Gastroesophageal sphincter (tissue), 4 donors: ENCODE measurements at regions not wholly inside any gene's neighbourhood (a gene's known extent, or its start where the extent isn't known, plus 50 kb on each side); places are given as distances from the start of the nearest gene placed in this dataset.

Experiments
- ATAC-seq: fragments of 150-250 bp; one replicate; pipeline ENCODE4 v1.9.1; 2016; ENCODE audit warnings: mild to moderate bottlenecking, moderate library complexity
- H3K27ac ChIP-seq, 4 donors: fragments of 200-600 bp; sonication (generic) in 3 of 4; 1 replicate in 3 of 4; 2 replicates in 1 of 4; pipeline ENCODE4 v1.5.1; 2016 to 2019
- H3K27me3 ChIP-seq: fragments of 200-600 bp; sonication (generic); one replicate; pipeline ENCODE4 v1.5.1; 2019
- H3K36me3 ChIP-seq, 2 donors: fragments of 200-600 bp; sonication (generic); one replicate each; pipeline ENCODE4 v1.5.1; 2019; ENCODE audit warnings: control low read depth in 1 of 2
- H3K4me1 ChIP-seq, 3 donors: fragments of 200-600 bp; sonication (generic); 1 replicate in 2 of 3; 2 replicates in 1 of 3; pipeline ENCODE4 v1.5.1; 2016 to 2019; ENCODE audit warnings: control low read depth in 2 of 3
- H3K4me3 ChIP-seq, 2 donors: fragments of 200-600 bp; sonication (generic); one replicate each; pipeline ENCODE4 v1.5.1; 2019; ENCODE audit warnings: mild to moderate bottlenecking in 1 of 2, moderate library complexity in 1 of 2
- H3K9me3 ChIP-seq, 3 donors: fragments of 200-600 bp; sonication (generic); one replicate each; pipeline ENCODE4 v1.5.1; 2017 to 2019; ENCODE audit warnings: control low read depth in 2 of 3
- EP300 ChIP-seq: sonication (generic); formaldehyde crosslinking; IDR thresholded peaks from one replicate; pipeline ENCODE4 v1.6.1; 2017; ENCODE audit warnings: antibody characterized with exemption, mild to moderate bottlenecking
- POLR2A ChIP-seq, 2 donors: fragments of 450-650 bp; IDR thresholded peaks; one replicate each; pipeline ENCODE4 v1.6.1; 2017; ENCODE audit warnings: antibody characterized with exemption in 2 of 2, mild to moderate bottlenecking in 2 of 2, moderate library complexity in 1 of 2
- POLR2AphosphoS5 ChIP-seq: sonication (generic); formaldehyde crosslinking; IDR thresholded peaks from one replicate; pipeline ENCODE4 v1.6.1; 2017; ENCODE audit warnings: antibody characterized with exemption
- WGBS, 2 donors: methylation state at CpG; one replicate each; pipeline ENCODE4 v1.1.5; 2018; ENCODE audit warnings: low coverage in 1 of 2; 5-methylcytosine and 5-hydroxymethylcytosine counted together
- TF ChIP-seq, protein P1 (sequence below), 4 experiments: fragments of 200-600 bp in 2 of 4; fragments of 450-650 bp in 2 of 4; sonication (generic) in 1 of 4; IDR thresholded peaks; one replicate each; pipeline ENCODE4 v1.5.1; 2017 to 2019; ENCODE audit warnings: antibody characterized with exemption in 4 of 4, mild to moderate bottlenecking in 2 of 4, moderate library complexity in 2 of 4

DNA sequence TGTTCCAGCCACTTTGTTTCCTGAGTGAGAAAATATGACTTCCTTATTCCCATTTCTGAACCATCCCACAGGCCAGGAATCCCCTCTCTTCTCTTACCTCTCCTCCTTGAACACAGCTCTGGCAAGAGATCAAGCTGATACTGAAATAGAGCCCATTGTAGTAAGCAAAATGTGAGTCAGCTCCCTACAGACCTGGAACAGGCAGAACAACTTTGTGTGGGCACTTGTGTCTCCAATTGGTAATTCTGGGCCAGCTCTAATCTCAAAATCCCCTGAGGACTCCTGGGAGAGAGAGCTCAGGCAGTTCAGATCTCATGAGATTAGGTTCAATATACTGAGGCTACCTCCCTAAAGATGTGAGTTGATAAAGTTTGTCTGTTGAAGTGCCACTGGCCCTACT lies 213.5 kb downstream of the GUCY2F start:
- no peak for TF ChIP-seq POLR2AphosphoS5
- TF ChIP-seq POLR2A (IDR thresholded peaks at IDR 0.05), result no peak
- TF ChIP-seq EP300, result no peak
- TF ChIP-seq, protein P1, sequence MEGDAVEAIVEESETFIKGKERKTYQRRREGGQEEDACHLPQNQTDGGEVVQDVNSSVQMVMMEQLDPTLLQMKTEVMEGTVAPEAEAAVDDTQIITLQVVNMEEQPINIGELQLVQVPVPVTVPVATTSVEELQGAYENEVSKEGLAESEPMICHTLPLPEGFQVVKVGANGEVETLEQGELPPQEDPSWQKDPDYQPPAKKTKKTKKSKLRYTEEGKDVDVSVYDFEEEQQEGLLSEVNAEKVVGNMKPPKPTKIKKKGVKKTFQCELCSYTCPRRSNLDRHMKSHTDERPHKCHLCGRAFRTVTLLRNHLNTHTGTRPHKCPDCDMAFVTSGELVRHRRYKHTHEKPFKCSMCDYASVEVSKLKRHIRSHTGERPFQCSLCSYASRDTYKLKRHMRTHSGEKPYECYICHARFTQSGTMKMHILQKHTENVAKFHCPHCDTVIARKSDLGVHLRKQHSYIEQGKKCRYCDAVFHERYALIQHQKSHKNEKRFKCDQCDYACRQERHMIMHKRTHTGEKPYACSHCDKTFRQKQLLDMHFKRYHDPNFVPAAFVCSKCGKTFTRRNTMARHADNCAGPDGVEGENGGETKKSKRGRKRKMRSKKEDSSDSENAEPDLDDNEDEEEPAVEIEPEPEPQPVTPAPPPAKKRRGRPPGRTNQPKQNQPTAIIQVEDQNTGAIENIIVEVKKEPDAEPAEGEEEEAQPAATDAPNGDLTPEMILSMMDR (IDR thresholded peaks at IDR 0.05), result no peak
- Histone ChIP-seq H3K9me3 (peaks cover 0 to 1% (median 0%) of the 10 kb centered on the region in 3 donors), H3K27me3 (no peaks in the 10 kb centered on the region), H3K4me1 (no peaks in the 10 kb centered on the region), H3K36me3 (no peaks in the 10 kb centered on the region), H3K4me3 (no peak overlapping the region), H3K27ac (no peak overlapping the region)
- ATAC-seq, result no peak

DNA sequence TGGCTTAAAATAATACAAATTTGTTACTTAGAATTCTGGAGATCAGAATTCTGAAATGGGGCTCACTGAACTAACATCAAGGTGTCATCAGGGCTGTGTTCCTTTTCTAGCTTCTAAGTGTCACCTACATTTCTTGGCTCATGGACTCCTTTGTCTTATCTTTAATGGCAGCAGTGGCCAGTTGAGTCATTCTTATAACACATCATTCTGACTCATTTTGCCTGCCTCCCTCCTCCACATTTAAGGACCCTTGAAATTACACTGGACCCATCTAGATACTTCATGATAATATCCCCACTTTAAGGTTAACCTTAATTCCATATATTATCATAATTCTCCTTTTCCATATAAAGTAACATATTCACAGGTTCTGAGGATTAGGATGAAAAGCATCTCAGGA lies 215.9 kb downstream of the GUCY2F start:
- Histone ChIP-seq H3K27me3 (no peaks in the 10 kb centered on the region), H3K4me1 (no peaks in the 10 kb centered on the region), H3K27ac (no peak overlapping the region), H3K9me3 (peaks cover 0 to 1% (median 0%) of the 10 kb centered on the region in 3 donors), H3K4me3 (no peak overlapping the region), H3K36me3 (no peaks in the 10 kb centered on the region)
- ATAC-seq, result no peak
- TF ChIP-seq, protein P1 (IDR thresholded peaks at IDR 0.05), result no peak
- no peak for TF ChIP-seq POLR2AphosphoS5
- TF ChIP-seq EP300, result no peak
- no peak for TF ChIP-seq POLR2A (IDR thresholded peaks at IDR 0.05)

DNA sequence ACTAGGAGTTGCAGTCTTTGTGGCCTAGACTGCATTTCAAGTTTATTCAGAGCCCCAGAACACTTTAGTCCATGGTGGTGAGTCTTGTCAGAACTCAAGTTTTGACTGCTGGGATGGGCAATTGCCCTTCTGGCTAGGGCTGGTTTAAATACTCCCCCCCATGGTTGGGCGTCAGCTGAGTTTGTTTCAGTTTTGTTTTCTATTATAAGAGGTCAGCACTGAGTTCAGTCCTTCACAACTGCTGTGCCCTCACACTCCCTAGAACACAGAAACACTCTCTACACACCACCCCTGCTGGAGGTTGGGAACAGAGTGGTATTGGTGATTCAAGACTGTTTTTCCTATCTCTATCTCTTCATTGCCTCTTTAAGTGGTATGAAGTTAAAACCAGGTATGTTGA lies 217.0 kb downstream of the GUCY2F start:
- H3K36me3 ChIP-seq, result no peaks in the 10 kb centered on the region
- 100% methylated on average over 1 of the region's 1 CpG; no CpG with 5 or more reads in 1 of the 2 donors for WGBS, 2 donors
- no peak for ATAC-seq
- no peaks in the 10 kb centered on the region for H3K27me3 ChIP-seq
- H3K4me1 ChIP-seq, result no peaks in the 10 kb centered on the region
- no peak overlapping the region for H3K27ac ChIP-seq
- no peak overlapping the region for H3K4me3 ChIP-seq
- peaks cover 0 to 1% (median 0%) of the 10 kb centered on the region in 3 donors for H3K9me3 ChIP-seq
- TF ChIP-seq EP300, result no peak

DNA sequence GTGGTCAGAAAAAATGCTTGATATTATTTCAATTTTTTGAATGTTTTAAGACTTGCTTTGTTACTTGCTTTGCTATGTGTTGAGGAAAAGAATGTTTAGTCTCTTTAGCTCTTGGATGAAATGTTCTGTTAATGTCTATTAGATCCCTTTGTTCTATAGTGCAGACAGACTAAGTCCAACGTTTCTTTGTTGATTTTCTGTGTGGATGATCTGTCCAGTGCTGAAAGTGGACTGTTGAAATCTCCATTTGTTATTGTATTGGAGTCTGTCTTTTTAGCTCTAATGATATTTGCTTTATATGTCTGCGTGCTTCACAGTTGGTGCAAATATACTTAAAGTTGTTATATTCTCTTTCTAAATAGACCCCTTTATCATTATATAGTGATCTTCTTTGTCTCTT lies 220.6 kb downstream of the GUCY2F start:
- H3K36me3 ChIP-seq, result no peaks in the 10 kb centered on the region
- no peaks in the 10 kb centered on the region for H3K4me1 ChIP-seq
- no peaks in the 10 kb centered on the region for H3K27me3 ChIP-seq
- peaks cover 0 to 1% (median 0%) of the 10 kb centered on the region in 3 donors for H3K9me3 ChIP-seq
- 38% methylated on average over 2 of the region's 2 CpGs for WGBS, 2 donors
- ATAC-seq, result no peak
- H3K27ac ChIP-seq, result no peak overlapping the region
- TF ChIP-seq EP300 (no peak), POLR2A (IDR thresholded peaks at IDR 0.05) (no peak), POLR2AphosphoS5 (no peak)
- TF ChIP-seq, protein P1 (IDR thresholded peaks at IDR 0.05), result no peak
- H3K4me3 ChIP-seq, result no peak overlapping the region

DNA sequence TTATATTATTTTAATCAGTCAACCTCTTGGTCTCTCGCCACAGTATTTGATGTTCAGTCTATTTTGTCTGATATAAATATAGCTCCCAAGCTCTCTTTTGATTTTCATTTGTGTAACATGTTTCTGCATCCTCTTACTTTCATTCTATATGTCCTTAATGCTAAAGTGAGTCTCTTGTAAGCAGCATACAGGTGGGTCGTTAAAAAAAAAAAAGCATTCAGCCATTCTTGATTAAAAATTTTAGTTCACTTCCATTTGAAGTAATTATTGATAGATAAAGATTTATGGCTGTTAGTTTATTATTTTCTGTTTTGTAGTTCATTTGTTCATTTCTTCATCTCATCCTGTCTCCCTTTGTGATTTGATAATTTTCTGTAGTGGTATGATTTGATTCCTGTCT lies 229.1 kb downstream of the GUCY2F start:
- no peaks in the 10 kb centered on the region for H3K4me1 ChIP-seq
- ATAC-seq, result no peak
- no peak for TF ChIP-seq POLR2A (IDR thresholded peaks at IDR 0.05)
- TF ChIP-seq POLR2AphosphoS5, result no peak
- TF ChIP-seq, protein P1 (IDR thresholded peaks at IDR 0.05), result no peak
- no peak for TF ChIP-seq EP300
- H3K4me3 ChIP-seq, result no peak overlapping the region
- H3K36me3 ChIP-seq, result no peaks in the 10 kb centered on the region
- WGBS, 2 donors, result 75 to 82% methylated on average over 2 of the region's 2 CpGs
- no peak overlapping the region for H3K27ac ChIP-seq
- H3K9me3 ChIP-seq, result no peaks in the 10 kb centered on the region
- H3K27me3 ChIP-seq, result no peaks in the 10 kb centered on the region

DNA sequence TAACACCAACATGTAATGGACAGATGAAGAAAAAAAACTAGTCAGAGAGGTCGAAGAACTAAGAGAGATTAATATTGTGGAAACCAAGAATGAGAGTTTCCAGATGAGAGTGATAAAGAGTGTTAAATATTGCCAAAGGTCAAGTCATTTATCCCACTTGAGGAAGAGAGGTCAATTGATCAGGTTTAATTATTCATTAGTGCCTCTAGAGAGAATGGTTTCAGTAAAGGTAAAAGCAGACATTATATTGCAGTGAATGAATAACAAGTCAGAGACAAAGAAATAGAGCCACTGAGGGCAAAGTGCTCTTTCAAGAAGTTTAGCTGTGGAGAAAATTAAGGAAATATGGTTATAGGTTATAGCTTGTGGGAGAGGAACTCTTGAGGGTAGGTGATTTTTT lies 263.1 kb downstream of the GUCY2F start:
- Histone ChIP-seq H3K4me3 (no peak overlapping the region), H3K9me3 (no peaks in the 10 kb centered on the region), H3K4me1 (no peaks in the 10 kb centered on the region), H3K27ac (no peak overlapping the region), H3K36me3 (no peaks in the 10 kb centered on the region), H3K27me3 (no peaks in the 10 kb centered on the region)
- TF ChIP-seq POLR2AphosphoS5 (no peak), EP300 (no peak), POLR2A (IDR thresholded peaks at IDR 0.05) (no peak)
- TF ChIP-seq, protein P1 (IDR thresholded peaks at IDR 0.05), result no peak
- 0% methylated on average over 1 of the region's 1 CpG for whole genome bisulfite sequencing, 2 donors
- no peak for ATAC-seq
